ENCODE measurements at regions not wholly inside any gene's neighbourhood (a gene's known extent, or its start where the extent isn't known, plus 50 kb on each side); places are given as distances from the start of the nearest gene placed in this dataset.

DNA sequence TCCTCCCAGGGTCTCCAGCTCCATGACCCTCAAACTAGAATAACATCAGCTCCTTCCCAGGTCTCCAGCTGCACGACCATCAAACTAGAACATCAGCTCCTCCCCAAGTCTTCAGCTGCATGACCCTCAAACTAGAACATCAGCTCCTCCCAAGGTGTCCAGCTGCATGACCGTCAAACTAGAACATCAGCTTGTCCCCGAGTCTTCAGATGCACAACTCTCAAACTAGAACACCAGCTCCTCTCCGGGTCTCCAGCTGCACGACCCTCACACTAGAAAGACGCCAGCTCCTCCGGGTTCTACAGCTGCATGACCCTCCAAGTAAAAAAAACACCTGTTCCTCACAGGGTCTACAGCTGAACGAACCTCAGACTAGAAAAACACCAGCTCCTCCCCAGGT lies 312.9 kb upstream of the TFPI start:
- Mint-ChIP-seq H3K4me3 (no peak overlapping the region), H3K27me3 (ENCODE audit: insufficient read depth, low read depth, poor library complexity) (peaks cover 20% of the 10 kb centered on the region), H3K9me3 (peaks cover 34% of the 10 kb centered on the region), H3K27ac (no peak overlapping the region), H3K4me1 (peaks cover 2% of the 10 kb centered on the region; the same call in 1 of the 3 replicates), H3K36me3 (ENCODE audit: low read depth) (peaks cover 36% of the 10 kb centered on the region)
- no peak overlapping the region for H3K4me3 ChIP-seq
- TF ChIP-seq JUNB (IDR thresholded peaks at IDR 0.05; ENCODE audit: unreplicated experiment): no peak
- TF ChIP-seq, protein P1, sequence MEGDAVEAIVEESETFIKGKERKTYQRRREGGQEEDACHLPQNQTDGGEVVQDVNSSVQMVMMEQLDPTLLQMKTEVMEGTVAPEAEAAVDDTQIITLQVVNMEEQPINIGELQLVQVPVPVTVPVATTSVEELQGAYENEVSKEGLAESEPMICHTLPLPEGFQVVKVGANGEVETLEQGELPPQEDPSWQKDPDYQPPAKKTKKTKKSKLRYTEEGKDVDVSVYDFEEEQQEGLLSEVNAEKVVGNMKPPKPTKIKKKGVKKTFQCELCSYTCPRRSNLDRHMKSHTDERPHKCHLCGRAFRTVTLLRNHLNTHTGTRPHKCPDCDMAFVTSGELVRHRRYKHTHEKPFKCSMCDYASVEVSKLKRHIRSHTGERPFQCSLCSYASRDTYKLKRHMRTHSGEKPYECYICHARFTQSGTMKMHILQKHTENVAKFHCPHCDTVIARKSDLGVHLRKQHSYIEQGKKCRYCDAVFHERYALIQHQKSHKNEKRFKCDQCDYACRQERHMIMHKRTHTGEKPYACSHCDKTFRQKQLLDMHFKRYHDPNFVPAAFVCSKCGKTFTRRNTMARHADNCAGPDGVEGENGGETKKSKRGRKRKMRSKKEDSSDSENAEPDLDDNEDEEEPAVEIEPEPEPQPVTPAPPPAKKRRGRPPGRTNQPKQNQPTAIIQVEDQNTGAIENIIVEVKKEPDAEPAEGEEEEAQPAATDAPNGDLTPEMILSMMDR (conservative IDR thresholded peaks at IDR 0.05; ENCODE audit: low read depth in 2 of 2): no peak
- TF ChIP-seq, protein P2, sequence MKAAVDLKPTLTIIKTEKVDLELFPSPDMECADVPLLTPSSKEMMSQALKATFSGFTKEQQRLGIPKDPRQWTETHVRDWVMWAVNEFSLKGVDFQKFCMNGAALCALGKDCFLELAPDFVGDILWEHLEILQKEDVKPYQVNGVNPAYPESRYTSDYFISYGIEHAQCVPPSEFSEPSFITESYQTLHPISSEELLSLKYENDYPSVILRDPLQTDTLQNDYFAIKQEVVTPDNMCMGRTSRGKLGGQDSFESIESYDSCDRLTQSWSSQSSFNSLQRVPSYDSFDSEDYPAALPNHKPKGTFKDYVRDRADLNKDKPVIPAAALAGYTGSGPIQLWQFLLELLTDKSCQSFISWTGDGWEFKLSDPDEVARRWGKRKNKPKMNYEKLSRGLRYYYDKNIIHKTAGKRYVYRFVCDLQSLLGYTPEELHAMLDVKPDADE (IDR thresholded peaks at IDR 0.05): no peak
- no peak for TF ChIP-seq ZNF114 (CRISPR knock-in tag; IDR thresholded peaks at IDR 0.05)
- TF ChIP-seq, protein P3, sequence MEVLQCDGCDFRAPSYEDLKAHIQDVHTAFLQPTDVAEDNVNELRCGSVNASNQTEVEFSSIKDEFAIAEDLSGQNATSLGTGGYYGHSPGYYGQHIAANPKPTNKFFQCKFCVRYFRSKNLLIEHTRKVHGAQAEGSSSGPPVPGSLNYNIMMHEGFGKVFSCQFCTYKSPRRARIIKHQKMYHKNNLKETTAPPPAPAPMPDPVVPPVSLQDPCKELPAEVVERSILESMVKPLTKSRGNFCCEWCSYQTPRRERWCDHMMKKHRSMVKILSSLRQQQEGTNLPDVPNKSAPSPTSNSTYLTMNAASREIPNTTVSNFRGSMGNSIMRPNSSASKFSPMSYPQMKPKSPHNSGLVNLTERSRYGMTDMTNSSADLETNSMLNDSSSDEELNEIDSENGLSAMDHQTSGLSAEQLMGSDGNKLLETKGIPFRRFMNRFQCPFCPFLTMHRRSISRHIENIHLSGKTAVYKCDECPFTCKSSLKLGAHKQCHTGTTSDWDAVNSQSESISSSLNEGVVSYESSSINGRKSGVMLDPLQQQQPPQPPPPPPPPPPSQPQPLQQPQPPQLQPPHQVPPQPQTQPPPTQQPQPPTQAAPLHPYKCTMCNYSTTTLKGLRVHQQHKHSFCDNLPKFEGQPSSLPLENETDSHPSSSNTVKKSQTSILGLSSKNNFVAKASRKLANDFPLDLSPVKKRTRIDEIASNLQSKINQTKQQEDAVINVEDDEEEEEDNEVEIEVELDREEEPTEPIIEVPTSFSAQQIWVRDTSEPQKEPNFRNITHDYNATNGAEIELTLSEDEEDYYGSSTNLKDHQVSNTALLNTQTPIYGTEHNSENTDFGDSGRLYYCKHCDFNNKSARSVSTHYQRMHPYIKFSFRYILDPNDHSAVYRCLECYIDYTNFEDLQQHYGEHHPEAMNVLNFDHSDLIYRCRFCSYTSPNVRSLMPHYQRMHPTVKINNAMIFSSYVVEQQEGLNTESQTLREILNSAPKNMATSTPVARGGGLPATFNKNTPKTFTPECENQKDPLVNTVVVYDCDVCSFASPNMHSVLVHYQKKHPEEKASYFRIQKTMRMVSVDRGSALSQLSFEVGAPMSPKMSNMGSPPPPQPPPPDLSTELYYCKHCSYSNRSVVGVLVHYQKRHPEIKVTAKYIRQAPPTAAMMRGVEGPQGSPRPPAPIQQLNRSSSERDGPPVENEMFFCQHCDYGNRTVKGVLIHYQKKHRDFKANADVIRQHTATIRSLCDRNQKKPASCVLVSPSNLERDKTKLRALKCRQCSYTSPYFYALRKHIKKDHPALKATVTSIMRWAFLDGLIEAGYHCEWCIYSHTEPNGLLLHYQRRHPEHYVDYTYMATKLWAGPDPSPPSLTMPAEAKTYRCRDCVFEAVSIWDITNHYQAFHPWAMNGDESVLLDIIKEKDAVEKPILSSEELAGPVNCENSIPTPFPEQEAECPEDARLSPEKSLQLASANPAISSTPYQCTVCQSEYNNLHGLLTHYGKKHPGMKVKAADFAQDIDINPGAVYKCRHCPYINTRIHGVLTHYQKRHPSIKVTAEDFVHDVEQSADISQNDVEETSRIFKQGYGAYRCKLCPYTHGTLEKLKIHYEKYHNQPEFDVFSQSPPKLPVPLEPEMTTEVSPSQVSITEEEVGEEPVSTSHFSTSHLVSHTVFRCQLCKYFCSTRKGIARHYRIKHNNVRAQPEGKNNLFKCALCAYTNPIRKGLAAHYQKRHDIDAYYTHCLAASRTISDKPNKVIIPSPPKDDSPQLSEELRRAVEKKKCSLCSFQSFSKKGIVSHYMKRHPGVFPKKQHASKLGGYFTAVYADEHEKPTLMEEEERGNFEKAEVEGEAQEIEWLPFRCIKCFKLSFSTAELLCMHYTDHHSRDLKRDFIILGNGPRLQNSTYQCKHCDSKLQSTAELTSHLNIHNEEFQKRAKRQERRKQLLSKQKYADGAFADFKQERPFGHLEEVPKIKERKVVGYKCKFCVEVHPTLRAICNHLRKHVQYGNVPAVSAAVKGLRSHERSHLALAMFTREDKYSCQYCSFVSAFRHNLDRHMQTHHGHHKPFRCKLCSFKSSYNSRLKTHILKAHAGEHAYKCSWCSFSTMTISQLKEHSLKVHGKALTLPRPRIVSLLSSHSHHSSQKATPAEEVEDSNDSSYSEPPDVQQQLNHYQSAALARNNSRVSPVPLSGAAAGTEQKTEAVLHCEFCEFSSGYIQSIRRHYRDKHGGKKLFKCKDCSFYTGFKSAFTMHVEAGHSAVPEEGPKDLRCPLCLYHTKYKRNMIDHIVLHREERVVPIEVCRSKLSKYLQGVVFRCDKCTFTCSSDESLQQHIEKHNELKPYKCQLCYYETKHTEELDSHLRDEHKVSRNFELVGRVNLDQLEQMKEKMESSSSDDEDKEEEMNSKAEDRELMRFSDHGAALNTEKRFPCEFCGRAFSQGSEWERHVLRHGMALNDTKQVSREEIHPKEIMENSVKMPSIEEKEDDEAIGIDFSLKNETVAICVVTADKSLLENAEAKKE (CRISPR knock-in tag; IDR thresholded peaks at IDR 0.05): no peak
- TF ChIP-seq EZH2 (IDR thresholded peaks at IDR 0.05; ENCODE audit: low read depth, unreplicated experiment): no peak
- TF ChIP-seq ZNF331 (CRISPR knock-in tag; IDR thresholded peaks at IDR 0.05; ENCODE audit: low read depth): no peak
- no peak for TF ChIP-seq STAT1 (IDR thresholded peaks at IDR 0.05; ENCODE audit: unreplicated experiment)
- no peak for TF ChIP-seq POLR2AphosphoS5 (IDR thresholded peaks at IDR 0.05; ENCODE audit: low read depth)
- no peak for TF ChIP-seq EZH2phosphoT487 (IDR thresholded peaks at IDR 0.05; ENCODE audit: unreplicated experiment)
- TF ChIP-seq CREB1 (CRISPR knock-in tag; IDR thresholded peaks at IDR 0.05; ENCODE audit: low read depth): no peak
- TF ChIP-seq, protein P4, sequence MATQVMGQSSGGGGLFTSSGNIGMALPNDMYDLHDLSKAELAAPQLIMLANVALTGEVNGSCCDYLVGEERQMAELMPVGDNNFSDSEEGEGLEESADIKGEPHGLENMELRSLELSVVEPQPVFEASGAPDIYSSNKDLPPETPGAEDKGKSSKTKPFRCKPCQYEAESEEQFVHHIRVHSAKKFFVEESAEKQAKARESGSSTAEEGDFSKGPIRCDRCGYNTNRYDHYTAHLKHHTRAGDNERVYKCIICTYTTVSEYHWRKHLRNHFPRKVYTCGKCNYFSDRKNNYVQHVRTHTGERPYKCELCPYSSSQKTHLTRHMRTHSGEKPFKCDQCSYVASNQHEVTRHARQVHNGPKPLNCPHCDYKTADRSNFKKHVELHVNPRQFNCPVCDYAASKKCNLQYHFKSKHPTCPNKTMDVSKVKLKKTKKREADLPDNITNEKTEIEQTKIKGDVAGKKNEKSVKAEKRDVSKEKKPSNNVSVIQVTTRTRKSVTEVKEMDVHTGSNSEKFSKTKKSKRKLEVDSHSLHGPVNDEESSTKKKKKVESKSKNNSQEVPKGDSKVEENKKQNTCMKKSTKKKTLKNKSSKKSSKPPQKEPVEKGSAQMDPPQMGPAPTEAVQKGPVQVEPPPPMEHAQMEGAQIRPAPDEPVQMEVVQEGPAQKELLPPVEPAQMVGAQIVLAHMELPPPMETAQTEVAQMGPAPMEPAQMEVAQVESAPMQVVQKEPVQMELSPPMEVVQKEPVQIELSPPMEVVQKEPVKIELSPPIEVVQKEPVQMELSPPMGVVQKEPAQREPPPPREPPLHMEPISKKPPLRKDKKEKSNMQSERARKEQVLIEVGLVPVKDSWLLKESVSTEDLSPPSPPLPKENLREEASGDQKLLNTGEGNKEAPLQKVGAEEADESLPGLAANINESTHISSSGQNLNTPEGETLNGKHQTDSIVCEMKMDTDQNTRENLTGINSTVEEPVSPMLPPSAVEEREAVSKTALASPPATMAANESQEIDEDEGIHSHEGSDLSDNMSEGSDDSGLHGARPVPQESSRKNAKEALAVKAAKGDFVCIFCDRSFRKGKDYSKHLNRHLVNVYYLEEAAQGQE (IDR thresholded peaks at IDR 0.05; ENCODE audit: unreplicated experiment): no peak
- no peak for TF ChIP-seq NANOG (IDR thresholded peaks at IDR 0.05; ENCODE audit: borderline replicate concordance)
- 0 out of 2 replicates have a peak, but pooled peaks cover 2% of the 10 kb centered on the region for H3K9me2 ChIP-seq (ENCODE audit: insufficient read depth)
- H3K27me3 ChIP-seq (ENCODE audit: insufficient read depth): no peaks in the 10 kb centered on the region
- H3F3A ChIP-seq (replicated peaks; ENCODE audit: low read depth): no peaks in the 10 kb centered on the region
- H2AFZ ChIP-seq: no peak overlapping the region
- no peaks in the 10 kb centered on the region for H3K79me2 ChIP-seq (replicated peaks; ENCODE audit: insufficient read depth)
- no peak overlapping the region for H3K4me2 ChIP-seq
- no peak overlapping the region for H3K27ac ChIP-seq (ENCODE audit: low read depth)
- no peaks in the 10 kb centered on the region for H3K4me1 ChIP-seq (ENCODE audit: insufficient read depth)
- ATAC-seq (no peak), DNase-seq (ENCODE audit: low spot score) (no peak)
- H4K20me1 ChIP-seq (replicated peaks; ENCODE audit: insufficient read depth): no peaks in the 10 kb centered on the region
- no peaks in the 10 kb centered on the region for H3K36me3 ChIP-seq (ENCODE audit: insufficient read depth)
